B cell (primary cell): ENCODE measurements at regions not wholly inside any gene's neighbourhood (a gene's known extent, or its start where the extent isn't known, plus 50 kb on each side); places are given as distances from the start of the nearest gene placed in this dataset.

Experiments
- CTCF ChIP-seq: fragments of 200-600 bp; IDR thresholded peaks from one replicate; pipeline ENCODE4 v1.8.0; 2022; ENCODE audit warnings: antibody characterized with exemption, mild to moderate bottlenecking
- EZH2 ChIP-seq: IDR thresholded peaks from 2 replicates; pipeline ENCODE4 v1.6.1; 2012; ENCODE audit warnings: borderline replicate concordance, low read depth, mild to moderate bottlenecking, moderate library complexity, low read length; ENCODE audit not compliant: insufficient read depth, poor library complexity, severe bottlenecking

GRCh38 chr3:56915966-56916586 lies 114.3 kb upstream of the ARHGEF3 start:
- TF ChIP-seq CTCF (no peak), EZH2 (no peak)
